ENCODE measurements at regions not wholly inside any gene's neighbourhood (a gene's known extent, or its start where the extent isn't known, plus 50 kb on each side); places are given as distances from the start of the nearest gene placed in this dataset.

DNA sequence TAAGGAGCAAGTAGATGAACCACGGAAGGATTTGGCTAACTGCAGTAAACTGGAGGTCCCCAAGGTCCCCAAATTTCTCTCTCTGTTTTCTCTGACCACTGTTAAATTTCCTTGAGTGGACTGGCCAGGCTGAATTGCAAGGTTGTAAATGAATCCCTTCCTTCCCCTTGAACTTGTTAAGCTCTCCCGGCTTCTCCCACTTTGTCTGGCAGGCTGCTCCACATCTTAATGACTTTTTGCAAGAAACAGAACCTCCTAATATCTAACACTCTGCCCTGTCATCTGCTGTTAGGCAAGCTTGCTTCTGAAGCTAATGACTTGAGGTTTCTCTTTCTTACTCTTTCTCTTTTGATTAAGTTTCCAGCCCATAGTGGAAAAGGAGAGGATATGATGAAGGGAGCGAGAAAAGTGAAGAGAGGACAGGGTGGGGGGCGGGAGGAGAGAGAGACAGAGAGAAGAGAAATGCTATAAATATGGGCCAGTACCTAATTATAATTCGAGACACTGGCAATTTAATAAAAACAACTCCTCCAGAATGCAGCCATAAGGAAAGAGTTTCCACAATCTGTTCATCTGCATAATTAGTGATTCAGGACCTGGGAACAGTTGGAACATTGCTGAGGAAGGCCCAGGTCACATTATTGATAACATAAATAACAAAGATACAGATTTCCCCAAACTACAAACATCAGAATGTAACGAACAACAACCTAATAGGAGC, 437.3 kb upstream of the MPDZ start (continued):
- no peak for TF ChIP-seq ZNF462 (CRISPR knock-in tag; IDR thresholded peaks at IDR 0.05)

DNA sequence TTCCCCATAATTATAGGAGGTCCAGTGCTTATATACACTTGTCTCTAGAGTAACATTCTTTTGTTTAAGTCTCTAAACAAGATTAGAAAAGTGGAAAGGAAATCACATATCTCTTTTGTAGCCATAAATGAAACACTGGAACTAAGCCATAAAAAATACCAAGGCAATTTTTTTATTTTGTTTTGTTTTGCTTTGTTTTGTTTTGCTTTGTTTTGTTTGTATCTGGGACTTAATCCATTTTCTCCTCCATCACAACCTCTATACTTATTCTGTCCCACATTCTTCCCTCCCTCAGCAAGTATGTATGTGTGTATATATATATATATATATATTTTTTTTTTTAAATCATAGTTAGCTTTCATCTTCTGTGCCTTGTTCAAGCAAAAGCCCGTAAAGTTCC, 436.6 kb upstream of the MPDZ start:
- no peak for ATAC-seq
- no peak overlapping the region for H3K27ac ChIP-seq (ENCODE audit: low read depth)
- no peaks in the 10 kb centered on the region for H4K20me1 ChIP-seq (replicated peaks; ENCODE audit: insufficient read depth)
- Mint-ChIP-seq H3K9me3 (no peaks in the 10 kb centered on the region), H3K4me1 (peaks cover 36% of the 10 kb centered on the region), H3K27ac (no peak overlapping the region), H3K4me3 (no peak overlapping the region), H3K27me3 (ENCODE audit: insufficient read depth, low read depth, poor library complexity) (no peaks in the 10 kb centered on the region), H3K36me3 (ENCODE audit: low read depth) (no peaks in the 10 kb centered on the region)
- no peaks in the 10 kb centered on the region for H3F3A ChIP-seq (replicated peaks; ENCODE audit: low read depth)
- H3K4me3 ChIP-seq = no peak overlapping the region
- no peak overlapping the region for H2AFZ ChIP-seq
- H3K9me2 ChIP-seq (ENCODE audit: insufficient read depth) = no peaks in the 10 kb centered on the region
- no peaks in the 10 kb centered on the region for H3K79me2 ChIP-seq (replicated peaks; ENCODE audit: insufficient read depth)
- H3K4me1 ChIP-seq (ENCODE audit: insufficient read depth) = peaks cover 20% of the 10 kb centered on the region
- H3K27me3 ChIP-seq (ENCODE audit: insufficient read depth) = no peaks in the 10 kb centered on the region
- TF ChIP-seq EZH2 (IDR thresholded peaks at IDR 0.05; ENCODE audit: low read depth, unreplicated experiment) = no peak
- no peak for TF ChIP-seq JUNB (IDR thresholded peaks at IDR 0.05; ENCODE audit: unreplicated experiment)
- H3K4me2 ChIP-seq = no peak overlapping the region
- H3K36me3 ChIP-seq (ENCODE audit: insufficient read depth) = no peaks in the 10 kb centered on the region
- no peak for DNase-seq (ENCODE audit: low spot score)

DNA sequence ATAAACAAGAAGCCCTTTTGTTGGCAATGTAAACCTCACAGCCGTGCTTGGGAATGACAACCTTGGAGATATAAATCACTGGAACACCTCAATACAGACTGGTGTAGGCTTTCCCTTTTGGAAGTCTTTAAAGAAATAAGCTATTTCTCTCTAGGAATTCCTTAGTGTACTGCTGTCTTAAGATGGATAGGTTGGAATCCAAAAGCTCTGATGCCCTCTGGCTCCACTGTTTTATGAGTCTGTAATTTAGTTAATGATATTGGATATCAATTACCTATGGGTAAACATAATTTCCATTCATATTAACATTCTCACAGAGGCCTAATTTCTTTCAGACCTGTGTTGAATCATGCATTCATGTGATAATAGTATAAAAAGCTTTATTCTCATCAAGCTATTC, 435.9 kb upstream of the MPDZ start:
- H3K36me3 Mint-ChIP-seq (ENCODE audit: low read depth) = no peaks in the 10 kb centered on the region
- H3K27ac Mint-ChIP-seq = no peak overlapping the region
- ATAC-seq = no peak
- no peak for TF ChIP-seq EZH2phosphoT487 (IDR thresholded peaks at IDR 0.05; ENCODE audit: unreplicated experiment)
- TF ChIP-seq, protein P1, sequence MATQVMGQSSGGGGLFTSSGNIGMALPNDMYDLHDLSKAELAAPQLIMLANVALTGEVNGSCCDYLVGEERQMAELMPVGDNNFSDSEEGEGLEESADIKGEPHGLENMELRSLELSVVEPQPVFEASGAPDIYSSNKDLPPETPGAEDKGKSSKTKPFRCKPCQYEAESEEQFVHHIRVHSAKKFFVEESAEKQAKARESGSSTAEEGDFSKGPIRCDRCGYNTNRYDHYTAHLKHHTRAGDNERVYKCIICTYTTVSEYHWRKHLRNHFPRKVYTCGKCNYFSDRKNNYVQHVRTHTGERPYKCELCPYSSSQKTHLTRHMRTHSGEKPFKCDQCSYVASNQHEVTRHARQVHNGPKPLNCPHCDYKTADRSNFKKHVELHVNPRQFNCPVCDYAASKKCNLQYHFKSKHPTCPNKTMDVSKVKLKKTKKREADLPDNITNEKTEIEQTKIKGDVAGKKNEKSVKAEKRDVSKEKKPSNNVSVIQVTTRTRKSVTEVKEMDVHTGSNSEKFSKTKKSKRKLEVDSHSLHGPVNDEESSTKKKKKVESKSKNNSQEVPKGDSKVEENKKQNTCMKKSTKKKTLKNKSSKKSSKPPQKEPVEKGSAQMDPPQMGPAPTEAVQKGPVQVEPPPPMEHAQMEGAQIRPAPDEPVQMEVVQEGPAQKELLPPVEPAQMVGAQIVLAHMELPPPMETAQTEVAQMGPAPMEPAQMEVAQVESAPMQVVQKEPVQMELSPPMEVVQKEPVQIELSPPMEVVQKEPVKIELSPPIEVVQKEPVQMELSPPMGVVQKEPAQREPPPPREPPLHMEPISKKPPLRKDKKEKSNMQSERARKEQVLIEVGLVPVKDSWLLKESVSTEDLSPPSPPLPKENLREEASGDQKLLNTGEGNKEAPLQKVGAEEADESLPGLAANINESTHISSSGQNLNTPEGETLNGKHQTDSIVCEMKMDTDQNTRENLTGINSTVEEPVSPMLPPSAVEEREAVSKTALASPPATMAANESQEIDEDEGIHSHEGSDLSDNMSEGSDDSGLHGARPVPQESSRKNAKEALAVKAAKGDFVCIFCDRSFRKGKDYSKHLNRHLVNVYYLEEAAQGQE (IDR thresholded peaks at IDR 0.05; ENCODE audit: unreplicated experiment) = no peak
- no peak for TF ChIP-seq EZH2 (IDR thresholded peaks at IDR 0.05; ENCODE audit: low read depth, unreplicated experiment)
- no peak for TF ChIP-seq ZNF114 (CRISPR knock-in tag; IDR thresholded peaks at IDR 0.05)
- no peak for TF ChIP-seq ZNF331 (CRISPR knock-in tag; IDR thresholded peaks at IDR 0.05; ENCODE audit: low read depth)
- no peak for TF ChIP-seq CREB1 (CRISPR knock-in tag; IDR thresholded peaks at IDR 0.05; ENCODE audit: low read depth)
- TF ChIP-seq, protein P2, sequence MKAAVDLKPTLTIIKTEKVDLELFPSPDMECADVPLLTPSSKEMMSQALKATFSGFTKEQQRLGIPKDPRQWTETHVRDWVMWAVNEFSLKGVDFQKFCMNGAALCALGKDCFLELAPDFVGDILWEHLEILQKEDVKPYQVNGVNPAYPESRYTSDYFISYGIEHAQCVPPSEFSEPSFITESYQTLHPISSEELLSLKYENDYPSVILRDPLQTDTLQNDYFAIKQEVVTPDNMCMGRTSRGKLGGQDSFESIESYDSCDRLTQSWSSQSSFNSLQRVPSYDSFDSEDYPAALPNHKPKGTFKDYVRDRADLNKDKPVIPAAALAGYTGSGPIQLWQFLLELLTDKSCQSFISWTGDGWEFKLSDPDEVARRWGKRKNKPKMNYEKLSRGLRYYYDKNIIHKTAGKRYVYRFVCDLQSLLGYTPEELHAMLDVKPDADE (IDR thresholded peaks at IDR 0.05) = no peak

More for the DNA sequence above, 435.9 kb upstream of the MPDZ start:
- Histone ChIP-seq H3K9me2 (ENCODE audit: insufficient read depth) (no peaks in the 10 kb centered on the region), H3F3A (replicated peaks; ENCODE audit: low read depth) (no peaks in the 10 kb centered on the region), H3K4me2 (no peak overlapping the region), H3K79me2 (replicated peaks; ENCODE audit: insufficient read depth) (no peaks in the 10 kb centered on the region), H3K27me3 (ENCODE audit: insufficient read depth) (no peaks in the 10 kb centered on the region), H4K20me1 (replicated peaks; ENCODE audit: insufficient read depth) (no peaks in the 10 kb centered on the region), H3K4me3 (no peak overlapping the region), H3K4me1 (ENCODE audit: insufficient read depth) (peaks cover 20% of the 10 kb centered on the region), H3K27ac (ENCODE audit: low read depth) (no peak overlapping the region), H2AFZ (no peak overlapping the region), H3K36me3 (ENCODE audit: insufficient read depth) (no peaks in the 10 kb centered on the region)
- Mint-ChIP-seq H3K4me3 (no peak overlapping the region), H3K4me1 (peaks cover 36% of the 10 kb centered on the region), H3K9me3 (no peaks in the 10 kb centered on the region), H3K27me3 (ENCODE audit: insufficient read depth, low read depth, poor library complexity) (no peaks in the 10 kb centered on the region)
- DNase-seq (ENCODE audit: low spot score) = no peak

Data from GM23338 (cell line).